SHP77 treated with DMSO at 0.1 percent for 48 hours (cell line): ENCODE measurements at regions not wholly inside any gene's neighbourhood (a gene's known extent, or its start where the extent isn't known, plus 50 kb on each side); places are given as distances from the start of the nearest gene placed in this dataset.

Experiments used
- DNase-seq: peaks from one replicate; lab custom pipeline; 2025; lab: John Stamatoyannopoulos, UW

GRCh38 chr9:88658311-88658822, 123.4 kb downstream of the NXNL2 start:
- DNase-seq: no peak

- no peak for DNase-seq
Observed at GRCh38 chr9:88659126-88659525, 124.1 kb downstream of the NXNL2 start.

GRCh38 chr9:88660611-88661010, 125.6 kb downstream of the NXNL2 start:
- DNase-seq: no peak

GRCh38 chr9:88661759-88662158, 126.8 kb downstream of the NXNL2 start:
- no peak for DNase-seq

- DNase-seq: no peak
Observed at GRCh38 chr9:88663771-88664419, 128.9 kb downstream of the NXNL2 start.

GRCh38 chr9:88664773-88665172, 129.8 kb downstream of the NXNL2 start:
- DNase-seq: no peak

- DNase-seq: no peak
Observed at GRCh38 chr9:88672874-88673689, 138.1 kb downstream of the NXNL2 start.

- DNase-seq: no peak
Observed at GRCh38 chr9:88673886-88674285, 138.9 kb downstream of the NXNL2 start.

GRCh38 chr9:88676644-88677043, 141.7 kb downstream of the NXNL2 start:
- DNase-seq: no peak

GRCh38 chr9:88678008-88678407, 143.0 kb downstream of the NXNL2 start:
- no peak for DNase-seq

GRCh38 chr9:88678431-88678830, 143.5 kb downstream of the NXNL2 start:
- no peak for DNase-seq

GRCh38 chr9:88680041-88680440, 145.1 kb downstream of the NXNL2 start:
- DNase-seq: no peak

- DNase-seq: no peak
Observed at GRCh38 chr9:88680505-88681160, 145.7 kb downstream of the NXNL2 start.

- no peak for DNase-seq
Observed at GRCh38 chr9:88681434-88681833, 146.5 kb downstream of the NXNL2 start.

GRCh38 chr9:88682431-88682831, 147.5 kb downstream of the NXNL2 start:
- no peak for DNase-seq

- no peak for DNase-seq
Observed at GRCh38 chr9:88684046-88684445, 149.1 kb downstream of the NXNL2 start.

- no peak for DNase-seq
Observed at GRCh38 chr9:88684845-88685244, 149.9 kb downstream of the NXNL2 start.

GRCh38 chr9:88685966-88686365, 151.0 kb downstream of the NXNL2 start:
- no peak for DNase-seq

- DNase-seq: no peak
Observed at GRCh38 chr9:88689509-88690298, 154.7 kb downstream of the NXNL2 start.

- DNase-seq: no peak
Observed at GRCh38 chr9:88690628-88691027, 155.7 kb downstream of the NXNL2 start.

GRCh38 chr9:88691091-88691490, 156.1 kb downstream of the NXNL2 start:
- DNase-seq: no peak

- no peak for DNase-seq
Observed at GRCh38 chr9:88691811-88692210, 156.8 kb downstream of the NXNL2 start.
